ENCODE measurements at regions not wholly inside any gene's neighbourhood (a gene's known extent, or its start where the extent isn't known, plus 50 kb on each side); places are given as distances from the start of the nearest gene placed in this dataset.

GRCh38 chr3:154538566-154539360 lies 108.8 kb upstream of the GPR149 start:
- Histone ChIP-seq H3K4me3 (ENCODE audit: low read length in 3 of 3) (no peak overlapping the region), H3K36me3 (ENCODE audit: control insufficient read depth in 3 of 3, insufficient read depth in 3 of 3, low read length in 3 of 3) (no peaks in the 10 kb centered on the region), H3K4me1 (ENCODE audit: control insufficient read depth in 3 of 3, insufficient read depth in 3 of 3, low read length in 3 of 3) (no peaks in the 10 kb centered on the region), H3K27me3 (ENCODE audit: control insufficient read depth in 3 of 3, insufficient read depth in 3 of 3, low read length in 3 of 3) (no peaks in the 10 kb centered on the region), H3K9ac (ENCODE audit: low read depth in 1 of 3, low read length in 3 of 3) (no peak overlapping the region), H3K9me3 (ENCODE audit: control insufficient read depth in 3 of 3, low read length in 3 of 3) (no peaks in the 10 kb centered on the region), H3K27ac (ENCODE audit: low read depth, low read length) (no peak overlapping the region)

- Histone ChIP-seq H3K9ac (ENCODE audit: low read depth in 1 of 3, low read length in 3 of 3) (no peak overlapping the region), H3K4me1 (ENCODE audit: control insufficient read depth in 3 of 3, insufficient read depth in 3 of 3, low read length in 3 of 3) (no peaks in the 10 kb centered on the region), H3K36me3 (ENCODE audit: control insufficient read depth in 3 of 3, insufficient read depth in 3 of 3, low read length in 3 of 3) (no peaks in the 10 kb centered on the region), H3K27me3 (ENCODE audit: control insufficient read depth in 3 of 3, insufficient read depth in 3 of 3, low read length in 3 of 3) (no peaks in the 10 kb centered on the region), H3K27ac (ENCODE audit: low read depth, low read length) (no peak overlapping the region), H3K4me3 (ENCODE audit: low read length in 3 of 3) (no peak overlapping the region), H3K9me3 (ENCODE audit: control insufficient read depth in 3 of 3, low read length in 3 of 3) (no peaks in the 10 kb centered on the region)
Measured at GRCh38 chr3:154536751-154537150, 106.8 kb upstream of the GPR149 start.

GRCh38 chr3:154522036-154522602 lies 92.1 kb upstream of the GPR149 start:
- H3K4me1 ChIP-seq (ENCODE audit: control insufficient read depth in 3 of 3, insufficient read depth in 3 of 3, low read length in 3 of 3), result no peaks in the 10 kb centered on the region
- no peak overlapping the region for H3K4me3 ChIP-seq (ENCODE audit: low read length in 3 of 3)
- H3K27ac ChIP-seq (ENCODE audit: low read depth, low read length), result no peak overlapping the region

GRCh38 chr3:154517404-154517803 lies 87.4 kb upstream of the GPR149 start:
- H3K36me3 ChIP-seq (ENCODE audit: control insufficient read depth in 3 of 3, insufficient read depth in 3 of 3, low read length in 3 of 3), result no peaks in the 10 kb centered on the region
- H3K27me3 ChIP-seq (ENCODE audit: control insufficient read depth in 3 of 3, insufficient read depth in 3 of 3, low read length in 3 of 3), result no peaks in the 10 kb centered on the region
- H3K9me3 ChIP-seq (ENCODE audit: control insufficient read depth in 3 of 3, low read length in 3 of 3), result no peaks in the 10 kb centered on the region
- no peak overlapping the region for H3K4me3 ChIP-seq (ENCODE audit: low read length in 3 of 3)
- H3K27ac ChIP-seq (ENCODE audit: low read depth, low read length), result no peak overlapping the region
- H3K4me1 ChIP-seq (ENCODE audit: control insufficient read depth in 3 of 3, insufficient read depth in 3 of 3, low read length in 3 of 3), result no peaks in the 10 kb centered on the region
- H3K9ac ChIP-seq (ENCODE audit: low read depth in 1 of 3, low read length in 3 of 3), result no peak overlapping the region

More at GRCh38 chr3:154522036-154522602, 92.1 kb upstream of the GPR149 start:
- H3K27me3 ChIP-seq (ENCODE audit: control insufficient read depth in 3 of 3, insufficient read depth in 3 of 3, low read length in 3 of 3), result no peaks in the 10 kb centered on the region
- H3K9me3 ChIP-seq (ENCODE audit: control insufficient read depth in 3 of 3, low read length in 3 of 3), result no peaks in the 10 kb centered on the region
- H3K36me3 ChIP-seq (ENCODE audit: control insufficient read depth in 3 of 3, insufficient read depth in 3 of 3, low read length in 3 of 3), result no peaks in the 10 kb centered on the region
- H3K9ac ChIP-seq (ENCODE audit: low read depth in 1 of 3, low read length in 3 of 3), result no peak overlapping the region

- Histone ChIP-seq H3K36me3 (ENCODE audit: control insufficient read depth in 3 of 3, insufficient read depth in 3 of 3, low read length in 3 of 3) (no peaks in the 10 kb centered on the region), H3K27me3 (ENCODE audit: control insufficient read depth in 3 of 3, insufficient read depth in 3 of 3, low read length in 3 of 3) (no peaks in the 10 kb centered on the region), H3K4me3 (ENCODE audit: low read length in 3 of 3) (no peak overlapping the region), H3K9ac (ENCODE audit: low read depth in 1 of 3, low read length in 3 of 3) (no peak overlapping the region), H3K27ac (ENCODE audit: low read depth, low read length) (no peak overlapping the region), H3K9me3 (ENCODE audit: control insufficient read depth in 3 of 3, low read length in 3 of 3) (no peaks in the 10 kb centered on the region), H3K4me1 (ENCODE audit: control insufficient read depth in 3 of 3, insufficient read depth in 3 of 3, low read length in 3 of 3) (no peaks in the 10 kb centered on the region)
Measured at GRCh38 chr3:154515921-154516320, 85.9 kb upstream of the GPR149 start.

- Histone ChIP-seq H3K9ac (ENCODE audit: low read depth in 1 of 3, low read length in 3 of 3) (no peak overlapping the region), H3K4me3 (ENCODE audit: low read length in 3 of 3) (no peak overlapping the region), H3K9me3 (ENCODE audit: control insufficient read depth in 3 of 3, low read length in 3 of 3) (no peaks in the 10 kb centered on the region), H3K36me3 (ENCODE audit: control insufficient read depth in 3 of 3, insufficient read depth in 3 of 3, low read length in 3 of 3) (no peaks in the 10 kb centered on the region), H3K27me3 (ENCODE audit: control insufficient read depth in 3 of 3, insufficient read depth in 3 of 3, low read length in 3 of 3) (no peaks in the 10 kb centered on the region), H3K27ac (ENCODE audit: low read depth, low read length) (no peak overlapping the region), H3K4me1 (ENCODE audit: control insufficient read depth in 3 of 3, insufficient read depth in 3 of 3, low read length in 3 of 3) (no peaks in the 10 kb centered on the region)
Measured at GRCh38 chr3:154510780-154511179, 80.8 kb upstream of the GPR149 start.

GRCh38 chr3:154507727-154508126 lies 77.7 kb upstream of the GPR149 start:
- Histone ChIP-seq H3K27me3 (ENCODE audit: control insufficient read depth in 3 of 3, insufficient read depth in 3 of 3, low read length in 3 of 3) (no peaks in the 10 kb centered on the region), H3K36me3 (ENCODE audit: control insufficient read depth in 3 of 3, insufficient read depth in 3 of 3, low read length in 3 of 3) (no peaks in the 10 kb centered on the region), H3K9ac (ENCODE audit: low read depth in 1 of 3, low read length in 3 of 3) (no peak overlapping the region), H3K4me1 (ENCODE audit: control insufficient read depth in 3 of 3, insufficient read depth in 3 of 3, low read length in 3 of 3) (no peaks in the 10 kb centered on the region), H3K27ac (ENCODE audit: low read depth, low read length) (no peak overlapping the region), H3K9me3 (ENCODE audit: control insufficient read depth in 3 of 3, low read length in 3 of 3) (no peaks in the 10 kb centered on the region), H3K4me3 (ENCODE audit: low read length in 3 of 3) (no peak overlapping the region)

- H3K9ac ChIP-seq (ENCODE audit: low read depth in 1 of 3, low read length in 3 of 3), result no peak overlapping the region
- no peaks in the 10 kb centered on the region for H3K36me3 ChIP-seq (ENCODE audit: control insufficient read depth in 3 of 3, insufficient read depth in 3 of 3, low read length in 3 of 3)
Measured at GRCh38 chr3:154496978-154497377, 67.0 kb upstream of the GPR149 start.

GRCh38 chr3:154496540-154496939 lies 66.5 kb upstream of the GPR149 start:
- H3K27ac ChIP-seq (ENCODE audit: low read depth, low read length), result no peak overlapping the region
- H3K36me3 ChIP-seq (ENCODE audit: control insufficient read depth in 3 of 3, insufficient read depth in 3 of 3, low read length in 3 of 3), result no peaks in the 10 kb centered on the region
- H3K4me1 ChIP-seq (ENCODE audit: control insufficient read depth in 3 of 3, insufficient read depth in 3 of 3, low read length in 3 of 3), result no peaks in the 10 kb centered on the region
- H3K4me3 ChIP-seq (ENCODE audit: low read length in 3 of 3), result no peak overlapping the region
- H3K27me3 ChIP-seq (ENCODE audit: control insufficient read depth in 3 of 3, insufficient read depth in 3 of 3, low read length in 3 of 3), result no peaks in the 10 kb centered on the region
- H3K9ac ChIP-seq (ENCODE audit: low read depth in 1 of 3, low read length in 3 of 3), result no peak overlapping the region
- no peaks in the 10 kb centered on the region for H3K9me3 ChIP-seq (ENCODE audit: control insufficient read depth in 3 of 3, low read length in 3 of 3)

More at GRCh38 chr3:154496978-154497377, 67.0 kb upstream of the GPR149 start:
- H3K27me3 ChIP-seq (ENCODE audit: control insufficient read depth in 3 of 3, insufficient read depth in 3 of 3, low read length in 3 of 3), result no peaks in the 10 kb centered on the region
- no peaks in the 10 kb centered on the region for H3K9me3 ChIP-seq (ENCODE audit: control insufficient read depth in 3 of 3, low read length in 3 of 3)
- no peak overlapping the region for H3K4me3 ChIP-seq (ENCODE audit: low read length in 3 of 3)
- no peaks in the 10 kb centered on the region for H3K4me1 ChIP-seq (ENCODE audit: control insufficient read depth in 3 of 3, insufficient read depth in 3 of 3, low read length in 3 of 3)
- no peak overlapping the region for H3K27ac ChIP-seq (ENCODE audit: low read depth, low read length)

- Histone ChIP-seq H3K4me3 (ENCODE audit: low read length in 3 of 3) (no peak overlapping the region), H3K27me3 (ENCODE audit: control insufficient read depth in 3 of 3, insufficient read depth in 3 of 3, low read length in 3 of 3) (no peaks in the 10 kb centered on the region), H3K9ac (ENCODE audit: low read depth in 1 of 3, low read length in 3 of 3) (no peak overlapping the region), H3K27ac (ENCODE audit: low read depth, low read length) (no peak overlapping the region), H3K9me3 (ENCODE audit: control insufficient read depth in 3 of 3, low read length in 3 of 3) (no peaks in the 10 kb centered on the region), H3K36me3 (ENCODE audit: control insufficient read depth in 3 of 3, insufficient read depth in 3 of 3, low read length in 3 of 3) (no peaks in the 10 kb centered on the region), H3K4me1 (ENCODE audit: control insufficient read depth in 3 of 3, insufficient read depth in 3 of 3, low read length in 3 of 3) (no peaks in the 10 kb centered on the region)
Measured at GRCh38 chr3:154486949-154487348, 57.0 kb upstream of the GPR149 start.

Data from skeletal muscle tissue (tissue), 3 donors.